MM.1S (cell line): ENCODE measurements at regions not wholly inside any gene's neighbourhood (a gene's known extent, or its start where the extent isn't known, plus 50 kb on each side); places are given as distances from the start of the nearest gene placed in this dataset.

ENCODE experiments used
- DNase-seq: peaks from one replicate; pipeline ENCODE4 v3.0.0-alpha.2; 2015
- H2AFZ ChIP-seq: fragments of 300-600 bp; sonication (generic); 2 replicates; pipeline ENCODE4 v1.6.0; 2016; ENCODE audit warnings: antibody characterized with exemption, low read length
- H3F3A ChIP-seq: fragments of 300-600 bp; sonication (generic); 2 replicates; pipeline ENCODE4 v1.6.1; 2016; ENCODE audit warnings: mild to moderate bottlenecking, antibody characterized with exemption, low read length, moderate library complexity, mixed read lengths; ENCODE audit not compliant: insufficient read depth
- H3K27ac ChIP-seq: fragments of 300-600 bp; sonication (generic); 2 replicates; pipeline ENCODE4 v1.5.1; 2016; ENCODE audit warnings: mild to moderate bottlenecking, low read length
- H3K27me3 ChIP-seq: fragments of 300-600 bp; sonication (generic); replicated peaks from 2 replicates; pipeline ENCODE4 v1.6.0; 2016; ENCODE audit warnings: low read length; ENCODE audit not compliant: insufficient read depth
- H3K36me3 ChIP-seq: fragments of 300-600 bp; sonication (generic); replicated peaks from 2 replicates; pipeline ENCODE4 v1.6.1; 2016; ENCODE audit warnings: mild to moderate bottlenecking, low read length, mixed read lengths; ENCODE audit not compliant: insufficient read depth
- H3K4me1 ChIP-seq: fragments of 300-600 bp; sonication (generic); 2 replicates; pipeline ENCODE4 v1.6.1; 2016; ENCODE audit warnings: low read length, mixed read lengths
- H3K4me2 ChIP-seq: fragments of 300-600 bp; sonication (generic); 2 replicates; pipeline ENCODE4 v1.6.0; 2016; ENCODE audit warnings: low read depth, low read length
- H3K4me3 ChIP-seq: fragments of 300-600 bp; sonication (generic); 2 replicates; pipeline ENCODE4 v1.5.1; 2016; ENCODE audit warnings: low read length, mixed read lengths
- H3K79me2 ChIP-seq: fragments of 300-600 bp; sonication (generic); 2 replicates; pipeline ENCODE4 v1.6.1; 2016; ENCODE audit warnings: mixed run types, low read length, mixed read lengths
- H3K9ac ChIP-seq: fragments of 300-600 bp; sonication (generic); 2 replicates; pipeline ENCODE4 v1.6.1; 2016; ENCODE audit warnings: low read length, mixed read lengths
- H3K9me2 ChIP-seq: fragments of 300-600 bp; sonication (generic); replicated peaks from 2 replicates; pipeline ENCODE4 v1.6.1; 2016; ENCODE audit warnings: mild to moderate bottlenecking, low read length, mixed read lengths; ENCODE audit not compliant: insufficient read depth
- H3K9me3 ChIP-seq: fragments of 300-600 bp; sonication (generic); replicated peaks from 2 replicates; pipeline ENCODE4 v1.6.1; 2016; ENCODE audit warnings: mild to moderate bottlenecking, low read length, mixed read lengths; ENCODE audit not compliant: insufficient read depth
- H4K20me1 ChIP-seq: fragments of 300-600 bp; sonication (generic); 2 replicates; pipeline ENCODE4 v1.6.1; 2016; ENCODE audit warnings: mild to moderate bottlenecking, low read length, moderate library complexity, mixed read lengths; ENCODE audit not compliant: insufficient read depth
- EZH2 ChIP-seq: fragments of 300-600 bp; sonication (generic); optimal IDR thresholded peaks from 2 replicates; pipeline ENCODE3; 2017; ENCODE audit warnings: low read depth, mild to moderate bottlenecking, antibody characterized with exemption, low read length, mixed read lengths
- EZH2phosphoT487 ChIP-seq: fragments of 300-600 bp; sonication (generic); IDR thresholded peaks from 2 replicates; pipeline ENCODE4 v1.6.1; 2018; ENCODE audit warnings: antibody characterized with exemption, low read length
- TF ChIP-seq, protein P1 (sequence below): fragments of 300-600 bp; sonication (generic); IDR thresholded peaks from 2 replicates; pipeline ENCODE4 v1.5.1; 2016; ENCODE audit warnings: antibody characterized with exemption, low read length, mixed read lengths

- Histone ChIP-seq H3K4me1 (no peaks in the 10 kb centered on the region), H3K9me3 (no peaks in the 10 kb centered on the region), H3F3A (no peaks in the 10 kb centered on the region), H4K20me1 (no peaks in the 10 kb centered on the region), H3K27ac (no peak overlapping the region), H3K9me2 (no peaks in the 10 kb centered on the region), H3K9ac (no peak overlapping the region), H3K27me3 (no peaks in the 10 kb centered on the region), H3K79me2 (no peaks in the 10 kb centered on the region), H2AFZ (no peak overlapping the region), H3K4me3 (no peak overlapping the region), H3K4me2 (no peak overlapping the region), H3K36me3 (no peaks in the 10 kb centered on the region)
- DNase-seq, result no peak
- TF ChIP-seq, protein P1, sequence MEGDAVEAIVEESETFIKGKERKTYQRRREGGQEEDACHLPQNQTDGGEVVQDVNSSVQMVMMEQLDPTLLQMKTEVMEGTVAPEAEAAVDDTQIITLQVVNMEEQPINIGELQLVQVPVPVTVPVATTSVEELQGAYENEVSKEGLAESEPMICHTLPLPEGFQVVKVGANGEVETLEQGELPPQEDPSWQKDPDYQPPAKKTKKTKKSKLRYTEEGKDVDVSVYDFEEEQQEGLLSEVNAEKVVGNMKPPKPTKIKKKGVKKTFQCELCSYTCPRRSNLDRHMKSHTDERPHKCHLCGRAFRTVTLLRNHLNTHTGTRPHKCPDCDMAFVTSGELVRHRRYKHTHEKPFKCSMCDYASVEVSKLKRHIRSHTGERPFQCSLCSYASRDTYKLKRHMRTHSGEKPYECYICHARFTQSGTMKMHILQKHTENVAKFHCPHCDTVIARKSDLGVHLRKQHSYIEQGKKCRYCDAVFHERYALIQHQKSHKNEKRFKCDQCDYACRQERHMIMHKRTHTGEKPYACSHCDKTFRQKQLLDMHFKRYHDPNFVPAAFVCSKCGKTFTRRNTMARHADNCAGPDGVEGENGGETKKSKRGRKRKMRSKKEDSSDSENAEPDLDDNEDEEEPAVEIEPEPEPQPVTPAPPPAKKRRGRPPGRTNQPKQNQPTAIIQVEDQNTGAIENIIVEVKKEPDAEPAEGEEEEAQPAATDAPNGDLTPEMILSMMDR, result no peak
- no peak for TF ChIP-seq EZH2phosphoT487
- no peak for TF ChIP-seq EZH2
These were observed 56.1 kb upstream of the ELMO1 start for GRCh38 chr7:37504801-37505200.

- TF ChIP-seq EZH2, result no peak
- TF ChIP-seq EZH2phosphoT487, result no peak
- TF ChIP-seq, protein P1, result no peak
- no peaks in the 10 kb centered on the region for H4K20me1 ChIP-seq
- no peak overlapping the region for H3K4me2 ChIP-seq
- no peak for DNase-seq
- H3K9ac ChIP-seq, result no peak overlapping the region
- no peaks in the 10 kb centered on the region for H3K36me3 ChIP-seq
- H3K4me1 ChIP-seq, result no peaks in the 10 kb centered on the region
- H3K9me2 ChIP-seq, result no peaks in the 10 kb centered on the region
- H3K27me3 ChIP-seq, result no peaks in the 10 kb centered on the region
- H3K79me2 ChIP-seq, result no peaks in the 10 kb centered on the region
- H3F3A ChIP-seq, result no peaks in the 10 kb centered on the region
- H3K9me3 ChIP-seq, result no peaks in the 10 kb centered on the region
- no peak overlapping the region for H3K4me3 ChIP-seq
- H3K27ac ChIP-seq, result no peak overlapping the region
- no peak overlapping the region for H2AFZ ChIP-seq
These were observed 57.2 kb upstream of the ELMO1 start for GRCh38 chr7:37505750-37506353.

DNA sequence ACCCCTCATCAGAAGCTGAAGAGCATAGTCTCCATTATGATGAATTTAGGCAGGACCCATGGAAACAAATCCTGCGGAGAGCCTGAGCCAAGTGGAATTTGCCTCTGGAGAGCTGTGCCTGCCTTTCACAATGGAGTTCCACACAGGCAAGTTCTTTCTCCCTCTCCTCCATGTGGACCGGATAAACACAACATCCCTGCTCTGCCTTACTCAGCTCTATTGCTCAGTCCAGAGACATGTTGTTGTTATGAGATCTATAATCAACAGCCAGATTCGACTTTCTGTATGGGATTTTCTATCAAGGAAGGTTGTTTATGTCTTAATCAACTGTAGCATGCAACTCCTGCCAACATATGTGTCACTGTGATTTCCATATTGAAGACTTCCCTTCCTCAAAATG, 59.5 kb upstream of the ELMO1 start:
- H3K9me2 ChIP-seq, result no peaks in the 10 kb centered on the region
- no peak overlapping the region for H3K4me2 ChIP-seq
- no peak for DNase-seq
- no peaks in the 10 kb centered on the region for H3K27me3 ChIP-seq
- no peaks in the 10 kb centered on the region for H3K36me3 ChIP-seq
- H3K4me3 ChIP-seq, result no peak overlapping the region
- no peak overlapping the region for H3K27ac ChIP-seq
- no peak overlapping the region for H2AFZ ChIP-seq
- no peaks in the 10 kb centered on the region for H4K20me1 ChIP-seq
- TF ChIP-seq EZH2phosphoT487 (no peak), EZH2 (no peak)
- TF ChIP-seq, protein P1, result no peak
- H3K4me1 ChIP-seq, result no peaks in the 10 kb centered on the region
- no peaks in the 10 kb centered on the region for H3K9me3 ChIP-seq
- H3F3A ChIP-seq, result no peaks in the 10 kb centered on the region
- H3K79me2 ChIP-seq, result no peaks in the 10 kb centered on the region
- H3K9ac ChIP-seq, result no peak overlapping the region
